ENCODE measurements at regions not wholly inside any gene's neighbourhood (a gene's known extent, or its start where the extent isn't known, plus 50 kb on each side); places are given as distances from the start of the nearest gene placed in this dataset.

GRCh38 chr6:6886171-6886885 lies 221.4 kb upstream of the RREB1 start:
- DNase-seq (ENCODE audit: low spot score) = peak; percentile 63
- no peak overlapping the region for H3K4me3 ChIP-seq (ENCODE audit: low read depth in 1 of 3, low read length in 3 of 3)
- 86% methylated on average over 13 of the region's 13 CpGs for WGBS
- peaks cover 0 to 13% (median 8%) of the 10 kb centered on the region in 4 donors for H3K4me1 ChIP-seq (ENCODE audit: control insufficient read depth in 4 of 4, insufficient read depth in 4 of 4, low read length in 3 of 4)
- H3K9me3 ChIP-seq (ENCODE audit: control insufficient read depth in 4 of 4, low read length in 3 of 4) = no peaks in the 10 kb centered on the region
- TF ChIP-seq JUND (IDR thresholded peaks at IDR 0.05) (no peak), MAX (IDR thresholded peaks at IDR 0.05) (no peak), ATF3 (IDR thresholded peaks at IDR 0.05) (no peak), GABPA (IDR thresholded peaks at IDR 0.05 in 1 of 2, conservative IDR thresholded peaks at IDR 0.05 in 1 of 2) (no peak), HNF4G (IDR thresholded peaks at IDR 0.05) (no peak)
- H3K9ac ChIP-seq (ENCODE audit: low read depth in 1 of 2, low read length in 2 of 2) = no peak overlapping the region
- no peaks in the 10 kb centered on the region for H3K27me3 ChIP-seq (ENCODE audit: control insufficient read depth in 4 of 4, insufficient read depth in 4 of 4, low read length in 3 of 4)
- no peaks in the 10 kb centered on the region for H3K36me3 ChIP-seq (ENCODE audit: control insufficient read depth in 4 of 4, insufficient read depth in 3 of 4, low read depth in 1 of 4, low read length in 3 of 4)
- peak overlapping the region; percentile 23 to 87 for H3K27ac ChIP-seq (ENCODE audit: low read depth in 1 of 2, low read length in 2 of 2)

GRCh38 chr6:6886886-6887285 lies 220.9 kb upstream of the RREB1 start:
- no peak overlapping the region for H3K4me3 ChIP-seq (ENCODE audit: low read depth in 1 of 3, low read length in 3 of 3)
- H3K9me3 ChIP-seq (ENCODE audit: control insufficient read depth in 4 of 4, low read length in 3 of 4) = no peaks in the 10 kb centered on the region
- no peak overlapping the region for H3K9ac ChIP-seq (ENCODE audit: low read depth in 1 of 2, low read length in 2 of 2)
- no peaks in the 10 kb centered on the region for H3K36me3 ChIP-seq (ENCODE audit: control insufficient read depth in 4 of 4, insufficient read depth in 3 of 4, low read depth in 1 of 4, low read length in 3 of 4)
- WGBS = 95% methylated on average over 9 of the region's 9 CpGs
- H3K4me1 ChIP-seq (ENCODE audit: control insufficient read depth in 4 of 4, insufficient read depth in 4 of 4, low read length in 3 of 4) = peaks cover 0 to 13% (median 8%) of the 10 kb centered on the region in 4 donors
- no peaks in the 10 kb centered on the region for H3K27me3 ChIP-seq (ENCODE audit: control insufficient read depth in 4 of 4, insufficient read depth in 4 of 4, low read length in 3 of 4)
- H3K27ac ChIP-seq (ENCODE audit: low read depth in 1 of 2, low read length in 2 of 2) = no peak overlapping the region
- no peak for DNase-seq (ENCODE audit: low spot score)
- TF ChIP-seq GABPA (IDR thresholded peaks at IDR 0.05 in 1 of 2, conservative IDR thresholded peaks at IDR 0.05 in 1 of 2) (no peak), RXRA (IDR thresholded peaks at IDR 0.05) (no peak), REST (IDR thresholded peaks at IDR 0.05) (no peak), MAX (IDR thresholded peaks at IDR 0.05) (no peak), ZBTB33 (IDR thresholded peaks at IDR 0.05) (no peak), HNF4G (IDR thresholded peaks at IDR 0.05) (no peak), YY1 (IDR thresholded peaks at IDR 0.05) (no peak), HNF4A (conservative IDR thresholded peaks at IDR 0.05) (no peak), FOXA2 (IDR thresholded peaks at IDR 0.05) (no peak), FOXA1 (IDR thresholded peaks at IDR 0.05) (no peak), TAF1 (conservative IDR thresholded peaks at IDR 0.05) (no peak), SP1 (IDR thresholded peaks at IDR 0.05) (no peak), EGR1 (IDR thresholded peaks at IDR 0.05; ENCODE audit: low read depth in 2 of 2) (no peak), JUND (IDR thresholded peaks at IDR 0.05) (no peak), RAD21 (IDR thresholded peaks at IDR 0.05) (no peak), CTCF (IDR thresholded peaks at IDR 0.05; ENCODE audit: low read depth, low read length, missing input control) (no peak)

Measured in liver (tissue), 8 donors.